ENCODE measurements at regions not wholly inside any gene's neighbourhood (a gene's known extent, or its start where the extent isn't known, plus 50 kb on each side); places are given as distances from the start of the nearest gene placed in this dataset.

DNA sequence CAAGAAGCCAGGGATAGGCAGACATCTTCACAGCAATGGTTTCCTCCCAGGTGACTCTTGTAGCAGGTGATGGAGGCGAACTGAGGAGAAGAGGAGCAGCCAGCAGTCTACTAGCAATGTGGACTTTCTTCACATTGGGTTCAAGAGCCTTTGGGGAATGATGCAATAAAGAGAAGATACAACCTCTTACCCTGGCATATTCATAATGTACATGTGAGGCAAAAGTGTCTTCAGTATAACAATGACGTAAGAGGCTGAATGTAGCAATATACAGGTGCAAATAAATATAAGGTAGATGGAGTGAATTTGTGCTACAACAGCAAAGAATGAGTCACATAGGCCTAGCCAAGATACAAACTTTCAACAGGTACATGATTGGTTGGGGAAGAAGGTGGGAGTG is 70.9 kb upstream of the SOX9 start:
- TF ChIP-seq HMGXB4 (CRISPR knock-in tag; IDR thresholded peaks at IDR 0.05) (no peak), ZNF416 (CRISPR knock-in tag; IDR thresholded peaks at IDR 0.05) (no peak), RORB (CRISPR knock-in tag; IDR thresholded peaks at IDR 0.05) (no peak), CTCF (IDR thresholded peaks at IDR 0.05) (no peak)
